ENCODE measurements at regions not wholly inside any gene's neighbourhood (a gene's known extent, or its start where the extent isn't known, plus 50 kb on each side); places are given as distances from the start of the nearest gene placed in this dataset.

- TF ChIP-seq, protein P1, sequence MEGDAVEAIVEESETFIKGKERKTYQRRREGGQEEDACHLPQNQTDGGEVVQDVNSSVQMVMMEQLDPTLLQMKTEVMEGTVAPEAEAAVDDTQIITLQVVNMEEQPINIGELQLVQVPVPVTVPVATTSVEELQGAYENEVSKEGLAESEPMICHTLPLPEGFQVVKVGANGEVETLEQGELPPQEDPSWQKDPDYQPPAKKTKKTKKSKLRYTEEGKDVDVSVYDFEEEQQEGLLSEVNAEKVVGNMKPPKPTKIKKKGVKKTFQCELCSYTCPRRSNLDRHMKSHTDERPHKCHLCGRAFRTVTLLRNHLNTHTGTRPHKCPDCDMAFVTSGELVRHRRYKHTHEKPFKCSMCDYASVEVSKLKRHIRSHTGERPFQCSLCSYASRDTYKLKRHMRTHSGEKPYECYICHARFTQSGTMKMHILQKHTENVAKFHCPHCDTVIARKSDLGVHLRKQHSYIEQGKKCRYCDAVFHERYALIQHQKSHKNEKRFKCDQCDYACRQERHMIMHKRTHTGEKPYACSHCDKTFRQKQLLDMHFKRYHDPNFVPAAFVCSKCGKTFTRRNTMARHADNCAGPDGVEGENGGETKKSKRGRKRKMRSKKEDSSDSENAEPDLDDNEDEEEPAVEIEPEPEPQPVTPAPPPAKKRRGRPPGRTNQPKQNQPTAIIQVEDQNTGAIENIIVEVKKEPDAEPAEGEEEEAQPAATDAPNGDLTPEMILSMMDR (conservative IDR thresholded peaks at IDR 0.05): no peak
- TF ChIP-seq EZH2 (IDR thresholded peaks at IDR 0.05; ENCODE audit: low read depth): no peak
Observed at GRCh38 chr2:75315436-75315835, 116.1 kb upstream of the TACR1 start.

Data from PC-9 (cell line).